OCI-LY7 (cell line): ENCODE measurements at regions not wholly inside any gene's neighbourhood (a gene's known extent, or its start where the extent isn't known, plus 50 kb on each side); places are given as distances from the start of the nearest gene placed in this dataset.

Source experiments
- EZH2phosphoT487 ChIP-seq: fragments of 200-600 bp; sonication (generic); IDR thresholded peaks from 2 replicates; pipeline ENCODE4 v1.6.1; 2018; ENCODE audit warnings: low read depth, borderline replicate concordance, mild to moderate bottlenecking, mixed run types, antibody characterized with exemption, low read length, moderate library complexity, mixed read lengths
- TF ChIP-seq, protein P1 (sequence below): fragments of 200-600 bp; sonication (generic); conservative IDR thresholded peaks from 2 replicates; pipeline ENCODE4 v1.5.1; 2014; ENCODE audit warnings: mild to moderate bottlenecking, antibody characterized with exemption, low read length, moderate library complexity, mixed read lengths

DNA sequence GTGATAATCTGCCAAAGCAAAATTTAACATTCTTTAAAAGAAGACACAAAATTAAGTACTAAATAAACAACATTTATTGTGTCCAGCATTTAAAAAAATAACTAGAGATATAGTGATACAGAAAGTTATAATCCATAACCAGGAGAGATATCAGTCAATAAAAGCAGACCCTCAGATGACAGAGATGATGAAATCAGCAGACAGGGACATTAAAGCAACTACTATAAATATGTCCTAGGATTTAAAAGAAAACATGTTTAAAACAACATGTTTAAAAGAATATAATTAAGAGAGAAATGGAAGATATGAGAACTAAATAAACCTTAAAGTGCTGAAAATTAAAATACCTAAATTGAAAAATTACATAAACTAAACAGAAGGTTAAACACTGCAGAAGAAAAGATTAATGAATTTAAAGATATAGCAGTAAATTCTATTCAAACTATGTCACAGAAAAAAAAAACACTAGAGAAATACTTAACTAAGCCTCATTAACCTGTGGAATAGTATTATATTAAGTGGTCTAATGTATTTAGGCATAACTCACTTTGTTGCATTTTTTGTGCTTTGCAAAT is 261.2 kb upstream of the NR5A2 start:
- TF ChIP-seq, protein P1, sequence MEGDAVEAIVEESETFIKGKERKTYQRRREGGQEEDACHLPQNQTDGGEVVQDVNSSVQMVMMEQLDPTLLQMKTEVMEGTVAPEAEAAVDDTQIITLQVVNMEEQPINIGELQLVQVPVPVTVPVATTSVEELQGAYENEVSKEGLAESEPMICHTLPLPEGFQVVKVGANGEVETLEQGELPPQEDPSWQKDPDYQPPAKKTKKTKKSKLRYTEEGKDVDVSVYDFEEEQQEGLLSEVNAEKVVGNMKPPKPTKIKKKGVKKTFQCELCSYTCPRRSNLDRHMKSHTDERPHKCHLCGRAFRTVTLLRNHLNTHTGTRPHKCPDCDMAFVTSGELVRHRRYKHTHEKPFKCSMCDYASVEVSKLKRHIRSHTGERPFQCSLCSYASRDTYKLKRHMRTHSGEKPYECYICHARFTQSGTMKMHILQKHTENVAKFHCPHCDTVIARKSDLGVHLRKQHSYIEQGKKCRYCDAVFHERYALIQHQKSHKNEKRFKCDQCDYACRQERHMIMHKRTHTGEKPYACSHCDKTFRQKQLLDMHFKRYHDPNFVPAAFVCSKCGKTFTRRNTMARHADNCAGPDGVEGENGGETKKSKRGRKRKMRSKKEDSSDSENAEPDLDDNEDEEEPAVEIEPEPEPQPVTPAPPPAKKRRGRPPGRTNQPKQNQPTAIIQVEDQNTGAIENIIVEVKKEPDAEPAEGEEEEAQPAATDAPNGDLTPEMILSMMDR, result no peak
- no peak for TF ChIP-seq EZH2phosphoT487
